ENCODE measurements at regions not wholly inside any gene's neighbourhood (a gene's known extent, or its start where the extent isn't known, plus 50 kb on each side); places are given as distances from the start of the nearest gene placed in this dataset.

GRCh38 chr11:28400331-28401100 is 292.3 kb downstream of the METTL15 start:
- TF ChIP-seq EZH2 (IDR thresholded peaks at IDR 0.05; ENCODE audit: insufficient read depth, poor library complexity, severe bottlenecking), result no peak
- no peak for TF ChIP-seq EZH2phosphoT487 (IDR thresholded peaks at IDR 0.05; ENCODE audit: insufficient read depth, low read depth)
